ENCODE measurements at regions not wholly inside any gene's neighbourhood (a gene's known extent, or its start where the extent isn't known, plus 50 kb on each side); places are given as distances from the start of the nearest gene placed in this dataset.

DNA sequence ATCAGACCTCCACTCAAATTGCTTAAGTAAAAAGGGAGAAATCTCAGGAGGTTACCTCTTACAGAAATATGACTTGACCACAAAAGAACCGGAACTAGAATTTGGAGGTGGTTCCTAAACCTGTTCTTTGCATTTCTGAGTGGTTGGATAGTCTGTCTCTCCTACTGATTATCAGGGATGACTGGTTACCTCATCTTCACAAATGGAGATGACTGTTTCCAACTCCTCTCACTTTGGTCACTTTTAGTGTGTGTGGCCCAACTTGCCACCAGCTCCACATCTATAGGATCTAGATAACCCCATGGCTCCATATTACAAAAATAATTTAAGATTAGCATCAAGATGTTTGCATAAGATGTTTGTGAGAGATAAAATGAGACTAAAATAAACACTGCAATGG is 95.5 kb downstream of the CCDC71L start:
- no peak overlapping the region for H3K9ac ChIP-seq (ENCODE audit: insufficient read depth, low read length, poor library complexity, severe bottlenecking)
- no peaks in the 10 kb centered on the region for H3K27me3 ChIP-seq (ENCODE audit: control insufficient read depth in 2 of 2, insufficient read depth in 2 of 2, low read length in 2 of 2)
- peaks cover 13 to 14% of the 10 kb centered on the region in 2 donors for H3K4me1 ChIP-seq (ENCODE audit: control insufficient read depth in 1 of 2, insufficient read depth in 2 of 2, low read length in 2 of 2)
- intact Hi-C loops (cut with micrococcal nuclease), result no loop called here
- H2AFZ ChIP-seq (ENCODE audit: insufficient read depth, low read depth, low read length, poor library complexity, severe bottlenecking), result no peak overlapping the region
- no peak overlapping the region for H3K4me2 ChIP-seq (replicated peaks; ENCODE audit: extremely low read depth, low read length, poor library complexity, severe bottlenecking)
- Mint-ChIP-seq H3K36me3 (no peaks in the 10 kb centered on the region), H3K4me3 (no peak overlapping the region), H3K4me1 (peaks cover 14% of the 10 kb centered on the region), H3K27ac (no peak overlapping the region), H3K9me3 (no peaks in the 10 kb centered on the region), H3K27me3 (ENCODE audit: low read depth in 3 of 3) (peaks cover 1 to 2% (median 2%) of the 10 kb centered on the region in 3 donors)
- no peaks in the 10 kb centered on the region for H4K20me1 ChIP-seq (ENCODE audit: insufficient read depth, low read length)
- H3K79me2 ChIP-seq (ENCODE audit: insufficient read depth, low read length), result no peaks in the 10 kb centered on the region
- H3K36me3 ChIP-seq (replicated peaks in 1 of 2; ENCODE audit: control insufficient read depth in 1 of 2, insufficient read depth in 2 of 2, low read length in 2 of 2), result no peaks in the 10 kb centered on the region
- no peak overlapping the region for H3K4me3 ChIP-seq (replicated peaks in 1 of 3; ENCODE audit: low read depth in 2 of 3, low read length in 3 of 3)
- TF ChIP-seq, protein P1, sequence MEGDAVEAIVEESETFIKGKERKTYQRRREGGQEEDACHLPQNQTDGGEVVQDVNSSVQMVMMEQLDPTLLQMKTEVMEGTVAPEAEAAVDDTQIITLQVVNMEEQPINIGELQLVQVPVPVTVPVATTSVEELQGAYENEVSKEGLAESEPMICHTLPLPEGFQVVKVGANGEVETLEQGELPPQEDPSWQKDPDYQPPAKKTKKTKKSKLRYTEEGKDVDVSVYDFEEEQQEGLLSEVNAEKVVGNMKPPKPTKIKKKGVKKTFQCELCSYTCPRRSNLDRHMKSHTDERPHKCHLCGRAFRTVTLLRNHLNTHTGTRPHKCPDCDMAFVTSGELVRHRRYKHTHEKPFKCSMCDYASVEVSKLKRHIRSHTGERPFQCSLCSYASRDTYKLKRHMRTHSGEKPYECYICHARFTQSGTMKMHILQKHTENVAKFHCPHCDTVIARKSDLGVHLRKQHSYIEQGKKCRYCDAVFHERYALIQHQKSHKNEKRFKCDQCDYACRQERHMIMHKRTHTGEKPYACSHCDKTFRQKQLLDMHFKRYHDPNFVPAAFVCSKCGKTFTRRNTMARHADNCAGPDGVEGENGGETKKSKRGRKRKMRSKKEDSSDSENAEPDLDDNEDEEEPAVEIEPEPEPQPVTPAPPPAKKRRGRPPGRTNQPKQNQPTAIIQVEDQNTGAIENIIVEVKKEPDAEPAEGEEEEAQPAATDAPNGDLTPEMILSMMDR (IDR thresholded peaks at IDR 0.05), result no peak
- WGBS (ENCODE audit: insufficient coverage), result no CpG with 5 or more reads among the region's 1 CpG
- H3K9me3 ChIP-seq (replicated peaks in 1 of 2; ENCODE audit: control insufficient read depth in 1 of 2, insufficient read depth in 1 of 2, low read length in 2 of 2), result no peaks in the 10 kb centered on the region
- no peak for DNase-seq
- H3K27ac ChIP-seq (ENCODE audit: low read depth in 1 of 2, low read length in 2 of 2), result no peak overlapping the region

DNA sequence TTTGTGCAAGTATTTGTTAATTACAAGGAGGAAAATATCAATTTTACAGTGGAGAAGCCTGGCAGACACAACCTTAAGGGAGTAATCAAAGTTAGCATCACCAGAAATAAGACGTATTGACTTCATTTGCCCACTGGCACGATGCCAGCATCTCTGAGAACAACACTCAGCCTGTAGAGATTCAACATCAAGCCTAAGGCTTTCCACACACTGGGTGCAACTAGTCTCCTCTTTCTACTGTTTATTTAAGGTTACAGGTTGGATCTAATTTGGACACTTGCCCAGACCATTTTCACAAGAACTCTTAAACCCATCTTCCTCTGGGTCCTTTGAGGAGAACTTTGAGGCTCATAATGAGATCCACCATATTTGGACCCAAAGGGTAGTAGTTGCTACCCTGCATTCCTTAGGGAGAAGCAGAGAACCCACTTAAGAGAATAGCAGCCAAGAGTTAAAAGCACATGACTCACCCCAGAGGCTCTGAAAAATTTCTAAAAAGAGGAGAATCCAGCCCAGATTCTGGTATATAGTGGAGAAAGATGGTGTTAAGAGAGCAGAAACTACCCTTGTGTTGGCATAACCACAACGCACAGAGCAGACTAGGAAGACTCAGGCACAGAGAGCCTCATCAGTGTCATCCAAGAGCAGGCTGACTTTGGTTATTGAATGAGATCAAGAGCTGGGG is 97.3 kb downstream of the CCDC71L start:
- Mint-ChIP-seq H3K4me3 (no peak overlapping the region), H3K36me3 (no peaks in the 10 kb centered on the region), H3K9me3 (peaks cover 0 to 4% (median 2%) of the 10 kb centered on the region in 7 donors)

More for the DNA sequence above, 97.3 kb downstream of the CCDC71L start:
- Mint-ChIP-seq H3K27me3 (ENCODE audit: low read depth in 3 of 3) (peaks cover 1 to 4% (median 2%) of the 10 kb centered on the region in 3 donors), H3K27ac (no peak overlapping the region), H3K4me1 (peaks cover 3% of the 10 kb centered on the region)
- no peak overlapping the region for H3K9ac ChIP-seq (ENCODE audit: insufficient read depth, low read length, poor library complexity, severe bottlenecking)
- H3K4me3 ChIP-seq (replicated peaks in 1 of 3; ENCODE audit: low read depth in 2 of 3, low read length in 3 of 3), result no peak overlapping the region
- H3K4me1 ChIP-seq (ENCODE audit: control insufficient read depth in 1 of 2, insufficient read depth in 2 of 2, low read length in 2 of 2), result peaks cover under 1 to 2% of the 10 kb centered on the region in 2 donors
- H2AFZ ChIP-seq (ENCODE audit: insufficient read depth, low read depth, low read length, poor library complexity, severe bottlenecking), result no peak overlapping the region
- 95% methylated on average over 3 of the region's 3 CpGs for WGBS (ENCODE audit: insufficient coverage)
- H3K79me2 ChIP-seq (ENCODE audit: insufficient read depth, low read length), result no peaks in the 10 kb centered on the region
- intact Hi-C loops (cut with micrococcal nuclease), result no loop called here
- TF ChIP-seq, protein P1 (IDR thresholded peaks at IDR 0.05), result no peak
- H3K4me2 ChIP-seq (replicated peaks; ENCODE audit: extremely low read depth, low read length, poor library complexity, severe bottlenecking), result no peak overlapping the region
- H4K20me1 ChIP-seq (ENCODE audit: insufficient read depth, low read length), result no peaks in the 10 kb centered on the region
- H3K36me3 ChIP-seq (replicated peaks in 1 of 2; ENCODE audit: control insufficient read depth in 1 of 2, insufficient read depth in 2 of 2, low read length in 2 of 2), result no peaks in the 10 kb centered on the region
- no peaks in the 10 kb centered on the region for H3K27me3 ChIP-seq (ENCODE audit: control insufficient read depth in 2 of 2, insufficient read depth in 2 of 2, low read length in 2 of 2)
- H3K9me3 ChIP-seq (replicated peaks in 1 of 2; ENCODE audit: control insufficient read depth in 1 of 2, insufficient read depth in 1 of 2, low read length in 2 of 2), result no peaks in the 10 kb centered on the region
- DNase-seq, result no peak
- H3K27ac ChIP-seq (ENCODE audit: low read depth in 1 of 2, low read length in 2 of 2), result no peak overlapping the region
